WTC11 (cell line): ENCODE measurements at regions not wholly inside any gene's neighbourhood (a gene's known extent, or its start where the extent isn't known, plus 50 kb on each side); places are given as distances from the start of the nearest gene placed in this dataset.
"Not testable (repeated sequence)": the region's sequence is repeated elsewhere in the genome, so short reads cannot be mapped to it uniquely, and the experiment has no call there.

Experiments used
- ATAC-seq: fragments of 200-7000 bp; cut with Tn5 transposase; 2 replicates; pipeline ENCODE4 v1.10.0; 2021; ENCODE audit warnings: mild to moderate bottlenecking, moderate library complexity
- CTCF ChIA-PET: fragments of 300-600 bp; sonication (Branson Sonifier 250); formaldehyde crosslinking; loops from one replicate; lab custom pipeline; 2021; ENCODE audit warnings: antibody characterized with exemption; lab: Charles Lee
- POLR2A ChIA-PET: fragments of 350-600 bp; sonication (Branson Sonifier 250); formaldehyde crosslinking; loops from one replicate; lab custom pipeline; 2021; ENCODE audit warnings: antibody characterized with exemption; lab: Charles Lee
- DNase-seq: peaks from one replicate; pipeline ENCODE4 v3.0.0; 2021; ENCODE audit warnings: low spot score
- H3K27ac Mint-ChIP-seq: 2 replicates; pipeline ENCODE4 v1.8.0; 2021; ENCODE audit warnings: mixed read lengths
- H3K27me3 Mint-ChIP-seq: 2 replicates; pipeline ENCODE4 v1.8.0; 2021; ENCODE audit warnings: low read depth, mild to moderate bottlenecking, moderate library complexity, mixed read lengths
- H3K36me3 Mint-ChIP-seq: 2 replicates; pipeline ENCODE4 v1.8.0; 2021; ENCODE audit warnings: mixed read lengths
- H3K4me1 Mint-ChIP-seq: 2 replicates; pipeline ENCODE4 v1.8.0; 2022; ENCODE audit warnings: mixed read lengths
- H3K4me3 Mint-ChIP-seq: 2 replicates; pipeline ENCODE4 v1.8.0; 2021; ENCODE audit warnings: mild to moderate bottlenecking, moderate library complexity, mixed read lengths
- H3K9me3 Mint-ChIP-seq: 2 replicates; pipeline ENCODE4 v1.8.0; 2021; ENCODE audit warnings: mixed read lengths
- ATF1 ChIP-seq: sonication (generic); formaldehyde crosslinking; IDR thresholded peaks from 2 replicates; pipeline ENCODE4 v1.8.1; 2023; ENCODE audit warnings: mild to moderate bottlenecking, moderate library complexity, missing genetic modification reagents
- CDX4 ChIP-seq: fragments of 250-450 bp; sonication (Bioruptor Pico); IDR thresholded peaks from 2 replicates; pipeline ENCODE4 v1.9.0; 2021; ENCODE audit warnings: moderate library complexity, mild to moderate bottlenecking, inconsistent platforms, borderline replicate concordance
- E2F4 ChIP-seq: sonication (generic); formaldehyde crosslinking; IDR thresholded peaks from 2 replicates; pipeline ENCODE4 v1.8.1; 2022; ENCODE audit warnings: low read depth, mild to moderate bottlenecking, moderate library complexity, missing genetic modification reagents, borderline replicate concordance
- GABPB1 ChIP-seq: sonication (generic); formaldehyde crosslinking; IDR thresholded peaks from 2 replicates; pipeline ENCODE4 v1.8.1; 2023; ENCODE audit warnings: mild to moderate bottlenecking, missing genetic modification reagents
- HMGA2 ChIP-seq: fragments of 250-450 bp; sonication (Bioruptor Pico); IDR thresholded peaks from 2 replicates; pipeline ENCODE4 v1.4.0; 2021; ENCODE audit warnings: mild to moderate bottlenecking, moderate library complexity
- KAT7 ChIP-seq: sonication (generic); formaldehyde crosslinking; IDR thresholded peaks from 2 replicates; pipeline ENCODE4 v1.8.1; 2023; ENCODE audit warnings: missing genetic modification reagents, mild to moderate bottlenecking, borderline replicate concordance
- OVOL2 ChIP-seq: fragments of 250-450 bp; sonication (Bioruptor Pico); IDR thresholded peaks from 2 replicates; pipeline ENCODE4 v1.9.0; 2021; ENCODE audit warnings: mild to moderate bottlenecking, borderline replicate concordance
- PRRX2 ChIP-seq: fragments of 250-450 bp; sonication (Bioruptor Pico); IDR thresholded peaks from 2 replicates; pipeline ENCODE4 v1.8.0; 2021; ENCODE audit warnings: mild to moderate bottlenecking
- SMAD3 ChIP-seq: sonication (generic); formaldehyde crosslinking; IDR thresholded peaks from 2 replicates; pipeline ENCODE4 v1.8.0; 2022; ENCODE audit warnings: missing genetic modification reagents, mild to moderate bottlenecking, borderline replicate concordance
- SP1 ChIP-seq: sonication (generic); formaldehyde crosslinking; conservative IDR thresholded peaks from 2 replicates; pipeline ENCODE4 v1.8.1; 2022; ENCODE audit warnings: missing genetic modification reagents
- TEAD1 ChIP-seq: sonication (generic); formaldehyde crosslinking; IDR thresholded peaks from 2 replicates; pipeline ENCODE4 v1.8.0; 2022; ENCODE audit warnings: mild to moderate bottlenecking, missing genetic modification reagents
- TEAD4 ChIP-seq: sonication (generic); formaldehyde crosslinking; IDR thresholded peaks from 2 replicates; pipeline ENCODE4 v1.8.0; 2022; ENCODE audit warnings: mild to moderate bottlenecking, missing genetic modification reagents
- ZBTB43 ChIP-seq: sonication (generic); formaldehyde crosslinking; IDR thresholded peaks from 2 replicates; pipeline ENCODE4 v1.8.1; 2023; ENCODE audit warnings: mild to moderate bottlenecking, missing genetic modification reagents
- ZSCAN18 ChIP-seq: fragments of 250-450 bp; sonication (Bioruptor Pico); IDR thresholded peaks from 2 replicates; pipeline ENCODE4 v2.1.2; 2022; ENCODE audit warnings: mild to moderate bottlenecking, moderate library complexity
- TF ChIP-seq, protein P1 (sequence below): sonication (generic); formaldehyde crosslinking; IDR thresholded peaks from 2 replicates; pipeline ENCODE4 v1.8.0; 2022; ENCODE audit warnings: missing genetic modification reagents
- TF ChIP-seq, protein P2 (sequence below): sonication (generic); formaldehyde crosslinking; IDR thresholded peaks from 2 replicates; pipeline ENCODE4 v1.8.0; 2023; ENCODE audit warnings: missing genetic modification reagents
- TF ChIP-seq, protein P3 (sequence below): sonication (generic); formaldehyde crosslinking; conservative IDR thresholded peaks from 2 replicates; pipeline ENCODE4 v1.8.1; 2023; ENCODE audit warnings: mild to moderate bottlenecking, low read depth, missing genetic modification reagents, moderate library complexity

- TF ChIP-seq, protein P1, sequence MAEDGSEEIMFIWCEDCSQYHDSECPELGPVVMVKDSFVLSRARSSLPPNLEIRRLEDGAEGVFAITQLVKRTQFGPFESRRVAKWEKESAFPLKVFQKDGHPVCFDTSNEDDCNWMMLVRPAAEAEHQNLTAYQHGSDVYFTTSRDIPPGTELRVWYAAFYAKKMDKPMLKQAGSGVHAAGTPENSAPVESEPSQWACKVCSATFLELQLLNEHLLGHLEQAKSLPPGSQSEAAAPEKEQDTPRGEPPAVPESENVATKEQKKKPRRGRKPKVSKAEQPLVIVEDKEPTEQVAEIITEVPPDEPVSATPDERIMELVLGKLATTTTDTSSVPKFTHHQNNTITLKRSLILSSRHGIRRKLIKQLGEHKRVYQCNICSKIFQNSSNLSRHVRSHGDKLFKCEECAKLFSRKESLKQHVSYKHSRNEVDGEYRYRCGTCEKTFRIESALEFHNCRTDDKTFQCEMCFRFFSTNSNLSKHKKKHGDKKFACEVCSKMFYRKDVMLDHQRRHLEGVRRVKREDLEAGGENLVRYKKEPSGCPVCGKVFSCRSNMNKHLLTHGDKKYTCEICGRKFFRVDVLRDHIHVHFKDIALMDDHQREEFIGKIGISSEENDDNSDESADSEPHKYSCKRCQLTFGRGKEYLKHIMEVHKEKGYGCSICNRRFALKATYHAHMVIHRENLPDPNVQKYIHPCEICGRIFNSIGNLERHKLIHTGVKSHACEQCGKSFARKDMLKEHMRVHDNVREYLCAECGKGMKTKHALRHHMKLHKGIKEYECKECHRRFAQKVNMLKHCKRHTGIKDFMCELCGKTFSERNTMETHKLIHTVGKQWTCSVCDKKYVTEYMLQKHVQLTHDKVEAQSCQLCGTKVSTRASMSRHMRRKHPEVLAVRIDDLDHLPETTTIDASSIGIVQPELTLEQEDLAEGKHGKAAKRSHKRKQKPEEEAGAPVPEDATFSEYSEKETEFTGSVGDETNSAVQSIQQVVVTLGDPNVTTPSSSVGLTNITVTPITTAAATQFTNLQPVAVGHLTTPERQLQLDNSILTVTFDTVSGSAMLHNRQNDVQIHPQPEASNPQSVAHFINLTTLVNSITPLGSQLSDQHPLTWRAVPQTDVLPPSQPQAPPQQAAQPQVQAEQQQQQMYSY (CRISPR knock-in tag) = no peak
- TF ChIP-seq TEAD1 (no peak), E2F4 (CRISPR knock-in tag) (no peak), TEAD4 (CRISPR knock-in tag) (no peak)
- TF ChIP-seq, protein P2, sequence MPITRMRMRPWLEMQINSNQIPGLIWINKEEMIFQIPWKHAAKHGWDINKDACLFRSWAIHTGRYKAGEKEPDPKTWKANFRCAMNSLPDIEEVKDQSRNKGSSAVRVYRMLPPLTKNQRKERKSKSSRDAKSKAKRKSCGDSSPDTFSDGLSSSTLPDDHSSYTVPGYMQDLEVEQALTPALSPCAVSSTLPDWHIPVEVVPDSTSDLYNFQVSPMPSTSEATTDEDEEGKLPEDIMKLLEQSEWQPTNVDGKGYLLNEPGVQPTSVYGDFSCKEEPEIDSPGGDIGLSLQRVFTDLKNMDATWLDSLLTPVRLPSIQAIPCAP (CRISPR knock-in tag) = no peak
Measured at GRCh38 chr6:48542191-48542590, 431.2 kb upstream of the PTCHD4 start (continued).

- H3K36me3 Mint-ChIP-seq = peaks cover 12% of the 10 kb centered on the region
- no peak overlapping the region for H3K27ac Mint-ChIP-seq
- TF ChIP-seq HMGA2 (CRISPR knock-in tag) (no peak), ZSCAN18 (CRISPR knock-in tag) (no peak), SP1 (CRISPR knock-in tag) (no peak), ATF1 (CRISPR knock-in tag) (no peak), ZBTB43 (no peak)
- TF ChIP-seq, protein P3, sequence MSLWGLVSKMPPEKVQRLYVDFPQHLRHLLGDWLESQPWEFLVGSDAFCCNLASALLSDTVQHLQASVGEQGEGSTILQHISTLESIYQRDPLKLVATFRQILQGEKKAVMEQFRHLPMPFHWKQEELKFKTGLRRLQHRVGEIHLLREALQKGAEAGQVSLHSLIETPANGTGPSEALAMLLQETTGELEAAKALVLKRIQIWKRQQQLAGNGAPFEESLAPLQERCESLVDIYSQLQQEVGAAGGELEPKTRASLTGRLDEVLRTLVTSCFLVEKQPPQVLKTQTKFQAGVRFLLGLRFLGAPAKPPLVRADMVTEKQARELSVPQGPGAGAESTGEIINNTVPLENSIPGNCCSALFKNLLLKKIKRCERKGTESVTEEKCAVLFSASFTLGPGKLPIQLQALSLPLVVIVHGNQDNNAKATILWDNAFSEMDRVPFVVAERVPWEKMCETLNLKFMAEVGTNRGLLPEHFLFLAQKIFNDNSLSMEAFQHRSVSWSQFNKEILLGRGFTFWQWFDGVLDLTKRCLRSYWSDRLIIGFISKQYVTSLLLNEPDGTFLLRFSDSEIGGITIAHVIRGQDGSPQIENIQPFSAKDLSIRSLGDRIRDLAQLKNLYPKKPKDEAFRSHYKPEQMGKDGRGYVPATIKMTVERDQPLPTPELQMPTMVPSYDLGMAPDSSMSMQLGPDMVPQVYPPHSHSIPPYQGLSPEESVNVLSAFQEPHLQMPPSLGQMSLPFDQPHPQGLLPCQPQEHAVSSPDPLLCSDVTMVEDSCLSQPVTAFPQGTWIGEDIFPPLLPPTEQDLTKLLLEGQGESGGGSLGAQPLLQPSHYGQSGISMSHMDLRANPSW (CRISPR knock-in tag) = no peak
- POLR2A ChIA-PET = no interaction called here
- DNase-seq (no peak), ATAC-seq (no peak)
- H3K4me3 Mint-ChIP-seq = no peak overlapping the region
- CTCF ChIA-PET = no interaction called here
- peaks cover 20% of the 10 kb centered on the region for H3K9me3 Mint-ChIP-seq
- H3K27me3 Mint-ChIP-seq = no peaks in the 10 kb centered on the region
- no peaks in the 10 kb centered on the region for H3K4me1 Mint-ChIP-seq
Measured at GRCh38 chr6:48541649-48542048, 430.7 kb upstream of the PTCHD4 start.

DNA sequence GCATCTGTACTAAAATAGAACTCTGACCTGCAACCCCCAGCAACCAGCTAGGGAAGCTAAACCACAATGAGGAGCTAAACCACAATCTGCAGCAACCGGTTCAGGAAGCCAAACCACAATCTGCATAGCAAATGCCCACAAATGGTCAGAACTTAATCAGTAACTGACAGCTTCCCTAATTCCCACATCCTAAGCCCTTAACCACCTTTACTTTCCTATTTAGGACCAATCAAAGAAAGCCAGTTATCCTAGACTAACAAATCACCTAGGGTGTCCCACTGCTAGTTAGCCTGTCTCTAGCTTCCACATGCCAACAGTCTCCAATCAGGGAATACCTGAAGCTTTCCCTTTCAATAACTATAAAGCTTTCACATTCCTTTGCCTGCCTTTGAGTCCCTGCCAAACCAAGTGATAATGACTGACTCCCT is 424.6 kb upstream of the PTCHD4 start:
- POLR2A ChIA-PET = interaction anchor here (0.6 kb wide), 1 partner anchor 210 kb away, joined by 3 read pairs; no protein-coding TSS in a partner anchor
- CTCF ChIA-PET = interaction anchor here (1.1 kb wide), 2 partner anchors 29 to 229 kb away, joined by 3 read pairs; no protein-coding TSS in a partner anchor
- DNase-seq (no peak), ATAC-seq (peak; percentile 86)
- H3K4me3 Mint-ChIP-seq = no peak overlapping the region
- no peaks in the 10 kb centered on the region for H3K27me3 Mint-ChIP-seq
- peaks cover 8% of the 10 kb centered on the region; the same call in 1 of the 2 replicates for H3K4me1 Mint-ChIP-seq
- H3K27ac Mint-ChIP-seq = no peak overlapping the region
- H3K9me3 Mint-ChIP-seq = peaks cover 4% of the 10 kb centered on the region; the same call in 1 of the 2 replicates
- TF ChIP-seq SMAD3 (CRISPR knock-in tag) (no peak), KAT7 (CRISPR knock-in tag) (no peak), GABPB1 (no peak), CDX4 (CRISPR knock-in tag) (no peak), PRRX2 (no peak), OVOL2 (CRISPR knock-in tag) (no peak)
- H3K36me3 Mint-ChIP-seq = no peaks in the 10 kb centered on the region

DNA sequence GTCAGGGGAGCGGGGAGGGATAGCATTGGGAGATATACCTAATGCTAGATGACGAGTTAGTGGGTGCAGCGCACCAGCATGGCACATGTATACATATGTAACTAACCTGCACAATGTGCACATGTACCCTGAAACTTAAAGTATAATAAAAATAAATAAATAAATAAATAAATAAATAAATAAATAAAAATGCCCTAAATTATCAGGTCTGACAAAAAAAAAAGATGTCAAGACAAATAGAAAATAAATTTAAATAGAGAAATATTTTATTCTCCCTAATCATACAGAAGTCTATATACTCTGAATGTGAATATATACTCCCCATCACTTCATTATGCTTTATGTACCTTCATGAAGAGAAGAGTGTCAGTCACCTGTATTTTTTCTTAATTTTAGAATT is 420.0 kb upstream of the PTCHD4 start:
- H3K9me3 Mint-ChIP-seq, ATAC-seq, DNase-seq, POLR2A ChIA-PET, H3K4me3 Mint-ChIP-seq, H3K4me1 Mint-ChIP-seq, H3K27me3 Mint-ChIP-seq, H3K36me3 Mint-ChIP-seq, H3K27ac Mint-ChIP-seq, CTCF ChIA-PET: not testable (repeated sequence)
